Liver (tissue), 3 donors: ENCODE measurements at regions not wholly inside any gene's neighbourhood (a gene's known extent, or its start where the extent isn't known, plus 50 kb on each side); places are given as distances from the start of the nearest gene placed in this dataset.

Experiments
- ATF3 ChIP-seq: IDR thresholded peaks from 2 replicates; pipeline ENCODE4 v1.6.1; 2016; ENCODE audit warnings: antibody characterized with exemption
- GABPA ChIP-seq, 2 donors: IDR thresholded peaks in 1 of 2; conservative IDR thresholded peaks in 1 of 2; 2 replicates each; pipeline ENCODE4 v1.6.1; 2016; ENCODE audit warnings: antibody characterized with exemption in 2 of 2, mild to moderate bottlenecking in 1 of 2, moderate library complexity in 1 of 2
- HNF4A ChIP-seq, 2 donors: conservative IDR thresholded peaks; 2 replicates each; pipeline ENCODE4 v1.6.1; 2016; ENCODE audit warnings: antibody characterized with exemption in 2 of 2, mild to moderate bottlenecking in 2 of 2
- JUND ChIP-seq, 2 donors: IDR thresholded peaks; 2 replicates each; pipeline ENCODE4 v1.6.1; 2016; ENCODE audit warnings: antibody characterized with exemption in 2 of 2
- MAX ChIP-seq: IDR thresholded peaks from 2 replicates; pipeline ENCODE4 v1.6.1; 2016; ENCODE audit warnings: antibody characterized with exemption
- RAD21 ChIP-seq, 2 donors: IDR thresholded peaks; 2 replicates each; pipeline ENCODE4 v1.6.1; 2016; ENCODE audit warnings: antibody characterized with exemption in 2 of 2, mild to moderate bottlenecking in 2 of 2
- REST ChIP-seq: IDR thresholded peaks from 2 replicates; pipeline ENCODE4 v1.6.1; 2016; ENCODE audit warnings: antibody characterized with exemption, mild to moderate bottlenecking
- SP1 ChIP-seq: IDR thresholded peaks from 2 replicates; pipeline ENCODE4 v1.6.1; 2018; ENCODE audit warnings: antibody characterized with exemption, mild to moderate bottlenecking
- YY1 ChIP-seq: IDR thresholded peaks from 2 replicates; pipeline ENCODE4 v1.6.1; 2016; ENCODE audit warnings: antibody characterized with exemption, mild to moderate bottlenecking
- TF ChIP-seq, protein P1 (sequence below): fragments of 150-350 bp; IDR thresholded peaks from 2 replicates; pipeline ENCODE4 v1.5.1; 2017; ENCODE audit warnings: improper control_type of control experiment, low read depth, low read length; ENCODE audit not compliant: missing input control
- donor health status: healthy.
- donor health status: healthy.

DNA sequence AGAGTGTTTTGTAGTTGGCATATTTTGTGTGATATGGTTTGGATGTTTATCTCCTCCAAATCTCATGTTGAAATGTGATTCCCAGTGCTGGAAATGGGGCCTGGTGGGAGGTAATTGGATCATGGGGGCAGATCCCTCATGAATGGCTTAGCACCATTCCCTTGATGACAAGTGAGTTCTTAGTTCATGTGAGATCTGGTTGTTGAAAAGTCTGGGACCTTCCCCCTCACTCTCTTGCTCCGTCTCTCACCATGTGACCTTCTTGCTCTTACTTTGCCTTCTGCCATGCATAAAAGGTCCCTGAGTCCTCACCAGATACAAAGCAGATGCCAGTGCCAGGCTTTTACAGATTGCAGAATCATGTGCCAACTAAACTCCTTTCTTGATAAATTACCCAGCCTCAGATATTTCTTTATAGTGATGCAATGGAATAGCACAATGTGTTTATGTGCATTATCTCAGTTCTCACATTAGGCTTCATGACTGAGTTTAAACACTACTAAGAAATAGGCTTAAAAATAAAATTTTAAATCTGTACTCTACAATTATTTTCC is 1348.8 kb downstream of the STIM2 start:
- no peak for TF ChIP-seq MAX
- TF ChIP-seq, protein P1, sequence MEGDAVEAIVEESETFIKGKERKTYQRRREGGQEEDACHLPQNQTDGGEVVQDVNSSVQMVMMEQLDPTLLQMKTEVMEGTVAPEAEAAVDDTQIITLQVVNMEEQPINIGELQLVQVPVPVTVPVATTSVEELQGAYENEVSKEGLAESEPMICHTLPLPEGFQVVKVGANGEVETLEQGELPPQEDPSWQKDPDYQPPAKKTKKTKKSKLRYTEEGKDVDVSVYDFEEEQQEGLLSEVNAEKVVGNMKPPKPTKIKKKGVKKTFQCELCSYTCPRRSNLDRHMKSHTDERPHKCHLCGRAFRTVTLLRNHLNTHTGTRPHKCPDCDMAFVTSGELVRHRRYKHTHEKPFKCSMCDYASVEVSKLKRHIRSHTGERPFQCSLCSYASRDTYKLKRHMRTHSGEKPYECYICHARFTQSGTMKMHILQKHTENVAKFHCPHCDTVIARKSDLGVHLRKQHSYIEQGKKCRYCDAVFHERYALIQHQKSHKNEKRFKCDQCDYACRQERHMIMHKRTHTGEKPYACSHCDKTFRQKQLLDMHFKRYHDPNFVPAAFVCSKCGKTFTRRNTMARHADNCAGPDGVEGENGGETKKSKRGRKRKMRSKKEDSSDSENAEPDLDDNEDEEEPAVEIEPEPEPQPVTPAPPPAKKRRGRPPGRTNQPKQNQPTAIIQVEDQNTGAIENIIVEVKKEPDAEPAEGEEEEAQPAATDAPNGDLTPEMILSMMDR = no peak
- no peak for TF ChIP-seq SP1
- TF ChIP-seq YY1 = no peak
- no peak for TF ChIP-seq RAD21 (IDR thresholded peaks at IDR 0.05)
- TF ChIP-seq GABPA (IDR thresholded peaks at IDR 0.05 in 1 of 2, conservative IDR thresholded peaks at IDR 0.05 in 1 of 2) = no peak
- TF ChIP-seq REST = no peak
- TF ChIP-seq ATF3 = no peak
- no peak for TF ChIP-seq HNF4A (conservative IDR thresholded peaks at IDR 0.05)
- TF ChIP-seq JUND (IDR thresholded peaks at IDR 0.05) = no peak
